ENCODE measurements at regions not wholly inside any gene's neighbourhood (a gene's known extent, or its start where the extent isn't known, plus 50 kb on each side); places are given as distances from the start of the nearest gene placed in this dataset.
"Not testable (repeated sequence)": the region's sequence is repeated elsewhere in the genome, so short reads cannot be mapped to it uniquely, and the experiment has no call there.

DNA sequence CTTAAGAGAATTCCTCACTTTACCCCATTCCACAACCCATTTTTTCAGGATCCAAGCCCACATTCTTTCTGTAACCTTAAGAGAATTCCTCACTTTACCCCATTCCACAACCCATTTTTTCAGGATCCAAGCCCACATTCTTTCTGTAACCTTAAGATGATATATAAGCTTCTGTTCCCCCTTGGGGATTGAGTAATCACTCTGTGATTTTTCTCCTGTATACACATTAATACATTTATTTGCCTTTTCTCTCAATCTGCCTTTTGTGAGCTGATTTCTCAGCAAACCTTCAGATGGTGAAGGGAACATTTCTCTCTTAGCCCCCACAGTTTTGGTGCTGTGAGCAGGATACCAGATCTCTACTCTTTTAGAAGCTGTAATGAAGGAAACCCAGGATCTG is 494.1 kb downstream of the TMEM135 start:
- TF ChIP-seq, protein P1, sequence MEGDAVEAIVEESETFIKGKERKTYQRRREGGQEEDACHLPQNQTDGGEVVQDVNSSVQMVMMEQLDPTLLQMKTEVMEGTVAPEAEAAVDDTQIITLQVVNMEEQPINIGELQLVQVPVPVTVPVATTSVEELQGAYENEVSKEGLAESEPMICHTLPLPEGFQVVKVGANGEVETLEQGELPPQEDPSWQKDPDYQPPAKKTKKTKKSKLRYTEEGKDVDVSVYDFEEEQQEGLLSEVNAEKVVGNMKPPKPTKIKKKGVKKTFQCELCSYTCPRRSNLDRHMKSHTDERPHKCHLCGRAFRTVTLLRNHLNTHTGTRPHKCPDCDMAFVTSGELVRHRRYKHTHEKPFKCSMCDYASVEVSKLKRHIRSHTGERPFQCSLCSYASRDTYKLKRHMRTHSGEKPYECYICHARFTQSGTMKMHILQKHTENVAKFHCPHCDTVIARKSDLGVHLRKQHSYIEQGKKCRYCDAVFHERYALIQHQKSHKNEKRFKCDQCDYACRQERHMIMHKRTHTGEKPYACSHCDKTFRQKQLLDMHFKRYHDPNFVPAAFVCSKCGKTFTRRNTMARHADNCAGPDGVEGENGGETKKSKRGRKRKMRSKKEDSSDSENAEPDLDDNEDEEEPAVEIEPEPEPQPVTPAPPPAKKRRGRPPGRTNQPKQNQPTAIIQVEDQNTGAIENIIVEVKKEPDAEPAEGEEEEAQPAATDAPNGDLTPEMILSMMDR (IDR thresholded peaks at IDR 0.05), result not testable (repeated sequence)
- TF ChIP-seq JUN (CRISPR knock-in tag; IDR thresholded peaks at IDR 0.05); NFYB (CRISPR knock-in tag; conservative IDR thresholded peaks at IDR 0.05; ENCODE audit: low read depth); PREB (CRISPR knock-in tag; IDR thresholded peaks at IDR 0.05; ENCODE audit: borderline replicate concordance); IRF1 (CRISPR knock-in tag; IDR thresholded peaks at IDR 0.05); ATF1 (CRISPR knock-in tag; IDR thresholded peaks at IDR 0.05); MYBL2 (CRISPR knock-in tag; IDR thresholded peaks at IDR 0.05); TEAD4 (CRISPR knock-in tag; IDR thresholded peaks at IDR 0.05); SMAD4 (CRISPR knock-in tag; IDR thresholded peaks at IDR 0.05); RELA (CRISPR knock-in tag; IDR thresholded peaks at IDR 0.05; ENCODE audit: borderline replicate concordance); FOXJ3 (CRISPR knock-in tag; IDR thresholded peaks at IDR 0.05; ENCODE audit: borderline replicate concordance); SMAD3 (CRISPR knock-in tag; IDR thresholded peaks at IDR 0.05; ENCODE audit: borderline replicate concordance): not testable (repeated sequence)
- TF ChIP-seq, protein P2, sequence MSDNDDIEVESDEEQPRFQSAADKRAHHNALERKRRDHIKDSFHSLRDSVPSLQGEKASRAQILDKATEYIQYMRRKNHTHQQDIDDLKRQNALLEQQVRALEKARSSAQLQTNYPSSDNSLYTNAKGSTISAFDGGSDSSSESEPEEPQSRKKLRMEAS (CRISPR knock-in tag; IDR thresholded peaks at IDR 0.05), result not testable (repeated sequence)
- TF ChIP-seq, protein P3, sequence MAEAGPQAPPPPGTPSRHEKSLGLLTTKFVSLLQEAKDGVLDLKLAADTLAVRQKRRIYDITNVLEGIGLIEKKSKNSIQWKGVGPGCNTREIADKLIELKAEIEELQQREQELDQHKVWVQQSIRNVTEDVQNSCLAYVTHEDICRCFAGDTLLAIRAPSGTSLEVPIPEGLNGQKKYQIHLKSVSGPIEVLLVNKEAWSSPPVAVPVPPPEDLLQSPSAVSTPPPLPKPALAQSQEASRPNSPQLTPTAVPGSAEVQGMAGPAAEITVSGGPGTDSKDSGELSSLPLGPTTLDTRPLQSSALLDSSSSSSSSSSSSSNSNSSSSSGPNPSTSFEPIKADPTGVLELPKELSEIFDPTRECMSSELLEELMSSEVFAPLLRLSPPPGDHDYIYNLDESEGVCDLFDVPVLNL (CRISPR knock-in tag; IDR thresholded peaks at IDR 0.05; ENCODE audit: borderline replicate concordance, low read depth), result not testable (repeated sequence)
